Stomach (tissue), 8 donors: ENCODE measurements at regions not wholly inside any gene's neighbourhood (a gene's known extent, or its start where the extent isn't known, plus 50 kb on each side); places are given as distances from the start of the nearest gene placed in this dataset.

Experiments
- DNase-seq, 2 donors: peaks; one replicate each; pipeline versions ENCODE4 v3.0.0 to v3.0.0-alpha.2; 2013 to 2019
- H3K27ac ChIP-seq, 5 donors: fragments of 200-600 bp in 4 of 5; sonication (generic) in 4 of 5; one replicate each; pipeline ENCODE4 v1.5.1; 2013 to 2019; ENCODE audit warnings: mild to moderate bottlenecking in 1 of 5, moderate library complexity in 1 of 5
- H3K27me3 ChIP-seq, 3 donors: fragments of 200-600 bp; sonication (generic); one replicate each; pipeline ENCODE4 v1.5.1; 2017 to 2019; ENCODE audit warnings: mixed run types in 1 of 3
- H3K36me3 ChIP-seq, 4 donors: fragments of 200-600 bp; sonication (generic); 1 replicate in 3 of 4; 2 replicates in 1 of 4; pipeline ENCODE4 v1.5.1; 2016 to 2019
- H3K4me1 ChIP-seq, 4 donors: fragments of 200-600 bp; sonication (generic); one replicate each; pipeline ENCODE4 v1.5.1; 2016 to 2019
- H3K4me3 ChIP-seq, 4 donors: fragments of 200-600 bp; sonication (generic) in 3 of 4; one replicate each; pipeline ENCODE4 v1.5.1; 2016 to 2019; ENCODE audit warnings: mild to moderate bottlenecking in 1 of 4
- H3K9me3 ChIP-seq, 4 donors: fragments of 200-600 bp; sonication (generic); one replicate each; pipeline ENCODE4 v1.5.1; 2016 to 2019
- EP300 ChIP-seq: sonication (generic); formaldehyde crosslinking; IDR thresholded peaks from one replicate; pipeline ENCODE4 v1.6.1; 2017; ENCODE audit warnings: antibody characterized with exemption
- POLR2A ChIP-seq, 4 donors: fragments of 450-650 bp; IDR thresholded peaks; one replicate each; pipeline ENCODE4 v1.6.1; 2016; ENCODE audit warnings: antibody characterized with exemption in 4 of 4, control low read depth in 2 of 4, mild to moderate bottlenecking in 1 of 4, moderate library complexity in 1 of 4
- POLR2AphosphoS5 ChIP-seq, 3 donors: sonication (generic); formaldehyde crosslinking; IDR thresholded peaks; one replicate each; pipeline ENCODE4 v1.6.1; 2016; ENCODE audit warnings: antibody characterized with exemption in 3 of 3
- WGBS, 5 donors: extraction: QIAGEN DNeasy Blood & Tissue Kit in 3 of 5; methylation state at CpG; one replicate each; pipeline versions ENCODE4 v1.1.5 to v1.1.7; 2013 to 2018; 5-methylcytosine and 5-hydroxymethylcytosine counted together
- intact Hi-C: fragments of 100-400 bp; cut with DNase I; formaldehyde crosslinking; loops from one replicate; pipeline ENCODE4 v1.15.1; 2023; ENCODE audit warnings: low total_unique reads
- TF ChIP-seq, protein P1 (sequence below), 7 experiments: fragments of 450-650 bp in 4 of 7; fragments of 200-600 bp in 3 of 7; sonication (generic) in 3 of 7; IDR thresholded peaks; one replicate each; pipeline ENCODE4 v1.5.1; 2016 to 2019; ENCODE audit warnings: antibody characterized with exemption in 7 of 7, control low read depth in 2 of 7, mild to moderate bottlenecking in 1 of 7
- donor health status: healthy with polysubstance abuse.
- donor health status: Bipolar disorder and iron deficiency.
- donor health status: healthy.

DNA sequence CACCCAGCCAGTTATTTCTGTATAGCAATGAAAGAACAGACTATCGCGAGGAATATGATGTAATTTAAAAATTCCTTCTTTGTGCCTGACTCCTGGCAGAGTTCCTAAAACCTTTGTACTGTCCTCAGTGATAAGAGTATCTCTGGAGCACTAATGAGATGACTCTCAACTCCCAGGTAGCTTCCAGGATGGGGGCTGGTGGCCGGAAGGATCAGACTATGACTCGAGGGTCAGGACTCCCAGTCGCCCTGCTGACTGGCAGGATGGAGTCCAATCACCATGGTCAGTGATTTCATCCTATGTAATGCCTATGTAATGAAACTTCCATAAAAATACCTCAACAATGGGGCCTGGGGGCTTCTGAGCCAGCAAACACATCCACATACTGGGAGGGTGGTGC is 135.1 kb downstream of the SHANK2 start:
- no peak for DNase-seq
- no peaks in the 10 kb centered on the region for H3K36me3 ChIP-seq
- H3K4me1 ChIP-seq = peaks cover 0 to 7% (median 2%) of the 10 kb centered on the region in 4 donors
- H3K27me3 ChIP-seq = peaks cover 0 to 19% (median 0%) of the 10 kb centered on the region in 3 donors
- intact Hi-C loops = no loop called here
- H3K27ac ChIP-seq = no peak overlapping the region
- TF ChIP-seq POLR2A (IDR thresholded peaks at IDR 0.05) (no peak), EP300 (no peak), POLR2AphosphoS5 (IDR thresholded peaks at IDR 0.05) (no peak)
- TF ChIP-seq, protein P1, sequence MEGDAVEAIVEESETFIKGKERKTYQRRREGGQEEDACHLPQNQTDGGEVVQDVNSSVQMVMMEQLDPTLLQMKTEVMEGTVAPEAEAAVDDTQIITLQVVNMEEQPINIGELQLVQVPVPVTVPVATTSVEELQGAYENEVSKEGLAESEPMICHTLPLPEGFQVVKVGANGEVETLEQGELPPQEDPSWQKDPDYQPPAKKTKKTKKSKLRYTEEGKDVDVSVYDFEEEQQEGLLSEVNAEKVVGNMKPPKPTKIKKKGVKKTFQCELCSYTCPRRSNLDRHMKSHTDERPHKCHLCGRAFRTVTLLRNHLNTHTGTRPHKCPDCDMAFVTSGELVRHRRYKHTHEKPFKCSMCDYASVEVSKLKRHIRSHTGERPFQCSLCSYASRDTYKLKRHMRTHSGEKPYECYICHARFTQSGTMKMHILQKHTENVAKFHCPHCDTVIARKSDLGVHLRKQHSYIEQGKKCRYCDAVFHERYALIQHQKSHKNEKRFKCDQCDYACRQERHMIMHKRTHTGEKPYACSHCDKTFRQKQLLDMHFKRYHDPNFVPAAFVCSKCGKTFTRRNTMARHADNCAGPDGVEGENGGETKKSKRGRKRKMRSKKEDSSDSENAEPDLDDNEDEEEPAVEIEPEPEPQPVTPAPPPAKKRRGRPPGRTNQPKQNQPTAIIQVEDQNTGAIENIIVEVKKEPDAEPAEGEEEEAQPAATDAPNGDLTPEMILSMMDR (IDR thresholded peaks at IDR 0.05) = no peak
- WGBS, 5 donors = 81 to 90% (median 83%) methylated on average over 5 of the region's 5 CpGs
- H3K9me3 ChIP-seq = no peaks in the 10 kb centered on the region
- no peak overlapping the region for H3K4me3 ChIP-seq

DNA sequence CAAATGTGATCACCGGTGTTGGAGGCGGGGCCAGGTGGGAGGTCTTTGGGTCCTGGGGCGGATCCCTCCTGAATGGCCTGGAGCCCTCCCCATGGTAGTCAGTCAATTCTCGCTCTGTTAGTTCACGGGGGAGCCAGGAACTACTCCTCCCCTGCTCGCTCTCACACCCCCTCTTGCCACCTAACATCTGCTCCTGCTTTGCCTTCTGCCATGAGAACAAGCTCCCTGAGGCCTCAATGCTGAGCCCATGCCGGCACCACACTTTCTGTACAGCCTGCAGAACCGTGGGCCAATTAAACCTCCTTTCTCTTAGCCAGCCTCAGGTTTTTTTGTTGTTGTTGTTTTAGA is 135.7 kb downstream of the SHANK2 start:
- H3K4me3 ChIP-seq = no peak overlapping the region
- H3K27me3 ChIP-seq = peaks cover 0 to 21% (median 0%) of the 10 kb centered on the region in 3 donors
- TF ChIP-seq POLR2A (IDR thresholded peaks at IDR 0.05) (no peak), EP300 (no peak), POLR2AphosphoS5 (IDR thresholded peaks at IDR 0.05) (no peak)
- TF ChIP-seq, protein P1 (IDR thresholded peaks at IDR 0.05) = no peak
- no peaks in the 10 kb centered on the region for H3K9me3 ChIP-seq
- intact Hi-C loops = no loop called here
- no peak overlapping the region for H3K27ac ChIP-seq
- H3K4me1 ChIP-seq = peaks cover 0 to 7% (median 2%) of the 10 kb centered on the region in 4 donors
- WGBS, 5 donors = 87 to 92% (median 90%) methylated on average over 7 to 8 of the region's 8 CpGs
- no peaks in the 10 kb centered on the region for H3K36me3 ChIP-seq
- no peak for DNase-seq

- no peak for TF ChIP-seq POLR2A (IDR thresholded peaks at IDR 0.05)
- TF ChIP-seq POLR2AphosphoS5 (IDR thresholded peaks at IDR 0.05) = no peak
- TF ChIP-seq EP300 = no peak
- peak in 1 of 2 donors; percentile 25 for DNase-seq
- H3K27me3 ChIP-seq = peaks cover 0 to 21% (median 0%) of the 10 kb centered on the region in 3 donors
- H3K9me3 ChIP-seq = no peaks in the 10 kb centered on the region
- H3K27ac ChIP-seq = no peak overlapping the region
- H3K4me1 ChIP-seq = peaks cover 0 to 7% (median 2%) of the 10 kb centered on the region in 4 donors
- WGBS, 5 donors = 72 to 84% (median 75%) methylated on average over 18 to 19 of the region's 19 CpGs
- peaks cover 0 to 1% (median 0%) of the 10 kb centered on the region in 4 donors for H3K36me3 ChIP-seq
- H3K4me3 ChIP-seq = no peak overlapping the region
- intact Hi-C loops = no loop called here
Measured at GRCh38 chr11:71115770-71116692, 136.3 kb downstream of the SHANK2 start.

DNA sequence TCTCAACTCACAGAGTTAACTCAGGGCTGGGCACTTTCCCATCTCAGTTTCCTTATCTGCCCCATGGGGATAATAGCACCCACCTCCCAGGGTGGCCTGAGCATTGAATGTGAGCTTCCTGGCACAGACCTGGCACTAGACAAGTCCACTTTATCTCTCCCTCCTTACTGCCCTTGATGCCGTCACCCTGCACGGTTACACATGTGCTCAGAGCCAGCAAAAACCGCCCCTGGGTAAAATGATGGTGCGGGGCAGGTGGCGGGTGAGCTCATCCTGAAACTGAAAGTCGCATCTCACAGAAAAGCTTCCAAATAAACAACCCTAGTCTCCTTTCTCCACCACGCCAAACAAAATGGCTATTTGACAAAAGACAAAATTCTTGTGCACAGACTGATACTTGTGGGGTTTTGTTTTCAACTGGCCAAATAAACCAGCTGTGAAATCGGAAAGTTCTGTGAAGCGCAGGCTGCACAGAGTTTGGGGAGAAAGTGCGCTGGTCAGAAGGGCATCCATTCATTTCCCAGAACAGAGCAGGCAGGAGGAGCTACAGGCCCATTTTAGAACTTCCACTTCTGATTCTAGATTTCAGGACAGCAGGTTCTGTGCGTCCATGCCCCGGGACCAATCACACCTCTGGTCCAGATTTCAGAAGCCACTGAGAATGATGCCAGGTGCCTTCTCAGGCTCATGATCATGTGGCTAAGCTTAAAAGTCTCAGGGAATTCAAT is 138.1 kb downstream of the SHANK2 start:
- DNase-seq = no peak
- H3K4me1 ChIP-seq = no peaks in the 10 kb centered on the region
- intact Hi-C loops = no loop called here
- no peaks in the 10 kb centered on the region for H3K9me3 ChIP-seq
- H3K27ac ChIP-seq = no peak overlapping the region
- H3K36me3 ChIP-seq = peaks cover 0 to 19% (median 7%) of the 10 kb centered on the region in 4 donors
- WGBS, 5 donors = 72 to 81% (median 76%) methylated on average over 12 of the region's 12 CpGs
- peaks cover 0 to 21% (median 0%) of the 10 kb centered on the region in 3 donors for H3K27me3 ChIP-seq
- no peak overlapping the region for H3K4me3 ChIP-seq
- no peak for TF ChIP-seq POLR2AphosphoS5 (IDR thresholded peaks at IDR 0.05)
- TF ChIP-seq, protein P1 (IDR thresholded peaks at IDR 0.05) = no peak
- no peak for TF ChIP-seq EP300
- no peak for TF ChIP-seq POLR2A (IDR thresholded peaks at IDR 0.05)
